ENCODE measurements at regions not wholly inside any gene's neighbourhood (a gene's known extent, or its start where the extent isn't known, plus 50 kb on each side); places are given as distances from the start of the nearest gene placed in this dataset.
A peak's percentile ranks its signal among the peaks of the same experiment; 100 is the strongest.
"Not testable (repeated sequence)": the region's sequence is repeated elsewhere in the genome, so short reads cannot be mapped to it uniquely, and the experiment has no call there.

DNA sequence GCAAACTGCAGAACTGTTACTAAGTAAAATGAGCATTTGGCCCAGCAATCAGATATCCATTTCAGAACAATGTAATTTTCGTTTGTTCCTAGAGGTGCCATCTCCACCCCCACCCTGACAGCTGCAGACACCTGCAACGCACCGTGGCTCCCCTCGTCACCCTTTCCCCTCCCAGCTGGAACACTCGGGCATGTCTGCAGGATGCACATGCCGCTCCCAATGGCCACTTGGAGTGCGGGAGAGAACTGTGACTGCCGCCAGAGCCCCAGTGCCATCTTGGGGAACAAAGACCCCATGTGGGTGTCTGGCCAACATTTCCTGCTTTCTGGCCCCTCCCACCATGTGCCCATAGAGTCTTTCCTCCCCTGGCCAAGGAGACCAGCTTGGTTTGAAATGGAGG is 436.2 kb downstream of the PCDH10 start:
- DNase-seq: no peak

DNA sequence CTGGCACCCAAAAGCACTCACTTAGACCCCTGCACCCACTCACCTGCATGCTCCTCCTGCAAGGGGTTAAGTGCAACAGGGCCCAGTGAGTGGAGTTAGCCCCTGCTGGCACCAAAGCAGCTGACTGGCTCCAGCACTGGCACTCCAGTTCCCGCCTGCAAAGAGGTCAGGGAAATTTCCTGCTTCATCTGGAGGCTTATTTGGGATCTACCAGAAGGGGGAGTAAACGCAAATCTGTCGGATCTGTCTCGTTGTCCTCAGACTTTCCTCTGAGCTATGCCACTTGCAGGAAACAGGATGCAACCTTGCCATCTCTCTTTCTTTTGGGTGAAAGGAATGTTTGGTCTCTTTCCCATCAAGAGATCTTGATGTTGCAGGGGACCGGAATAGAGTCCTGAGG is 435.6 kb downstream of the PCDH10 start:
- no peak for DNase-seq

DNA sequence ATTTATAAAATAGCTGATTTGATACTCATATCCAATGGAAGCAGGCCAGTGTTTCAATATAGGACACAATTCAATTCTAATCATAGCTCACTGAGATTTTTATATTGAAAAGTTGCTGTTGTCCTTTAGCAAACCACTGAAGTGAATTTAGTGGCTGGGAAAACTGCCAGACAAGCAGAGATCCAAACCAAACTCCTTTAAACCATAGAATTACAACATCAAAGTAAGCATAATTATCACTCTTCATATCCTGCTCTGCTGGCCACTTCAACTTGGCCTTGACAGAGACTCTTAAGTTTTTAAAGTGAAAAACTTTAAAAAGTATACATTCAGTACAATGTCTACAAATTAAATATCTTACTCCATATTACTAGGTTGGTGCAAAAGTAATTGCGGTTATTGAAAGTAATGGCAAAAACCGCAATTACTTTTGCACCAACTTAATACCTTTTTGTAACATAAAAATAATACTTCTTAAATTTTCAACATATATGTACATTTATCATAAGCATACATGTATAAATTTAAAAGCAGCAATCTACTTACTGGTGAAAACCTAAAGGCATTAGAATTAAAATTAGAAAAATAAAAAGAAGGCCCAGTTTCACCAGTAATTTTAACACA is 433.0 kb downstream of the PCDH10 start:
- DNase-seq: peak; percentile 44

DNA sequence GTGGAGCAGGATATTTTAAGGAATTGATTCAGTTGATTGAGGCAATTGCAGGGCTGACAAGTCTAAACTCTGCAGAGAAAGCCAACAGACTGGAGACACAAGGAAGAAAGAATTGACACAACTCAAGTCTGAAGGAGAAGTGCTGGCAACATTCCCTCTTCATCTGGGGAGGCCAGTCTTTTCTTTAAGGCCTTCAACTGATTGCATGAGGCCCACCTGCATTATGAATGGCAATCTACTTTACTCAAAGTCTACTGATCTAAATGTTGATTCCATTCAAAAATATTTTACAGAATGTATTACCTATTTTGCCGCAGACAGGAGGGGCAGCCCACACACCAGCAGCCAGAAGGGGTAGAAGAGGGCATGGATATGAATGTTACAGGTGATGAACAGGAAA is 425.2 kb downstream of the PCDH10 start:
- DNase-seq: no peak

DNA sequence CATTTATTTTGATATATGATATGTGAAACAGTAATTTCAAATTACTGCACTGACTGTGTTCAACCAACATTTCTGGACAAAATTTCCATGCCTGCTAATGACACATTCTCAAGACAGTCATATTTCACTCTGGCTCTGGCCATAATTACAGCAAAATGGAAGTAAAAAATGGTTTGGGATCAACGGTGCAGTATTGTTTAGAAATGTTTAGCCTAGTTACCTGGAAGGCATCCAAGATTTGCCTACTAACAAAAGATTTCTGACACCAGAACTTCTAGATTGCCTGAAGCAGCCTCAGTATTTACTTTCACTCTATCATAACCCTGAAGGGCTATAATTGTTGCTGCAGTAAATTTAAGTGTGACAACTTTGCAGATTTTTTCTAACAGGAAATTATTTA is 416.3 kb downstream of the PCDH10 start:
- DNase-seq: no peak

DNA sequence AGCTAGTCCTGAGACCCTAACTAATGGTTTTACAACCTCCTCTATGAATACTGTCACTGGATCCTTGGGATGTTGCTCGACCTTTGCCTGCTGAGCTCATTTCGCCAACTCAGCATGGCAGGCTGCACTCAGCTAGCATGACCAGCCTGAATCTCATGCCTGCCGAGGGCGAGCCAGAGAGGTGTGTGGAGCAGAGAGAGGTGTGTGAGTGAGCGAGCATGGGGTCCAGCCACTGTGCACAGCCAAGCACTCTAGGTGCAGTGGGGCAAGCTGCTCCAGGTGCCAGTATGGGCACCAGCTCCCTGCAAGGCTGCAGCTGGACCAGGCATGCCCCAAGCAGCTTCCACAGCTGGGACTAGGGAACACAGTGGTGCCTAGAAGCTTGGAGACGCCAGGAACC is 410.9 kb downstream of the PCDH10 start:
- DNase-seq: no peak

DNA sequence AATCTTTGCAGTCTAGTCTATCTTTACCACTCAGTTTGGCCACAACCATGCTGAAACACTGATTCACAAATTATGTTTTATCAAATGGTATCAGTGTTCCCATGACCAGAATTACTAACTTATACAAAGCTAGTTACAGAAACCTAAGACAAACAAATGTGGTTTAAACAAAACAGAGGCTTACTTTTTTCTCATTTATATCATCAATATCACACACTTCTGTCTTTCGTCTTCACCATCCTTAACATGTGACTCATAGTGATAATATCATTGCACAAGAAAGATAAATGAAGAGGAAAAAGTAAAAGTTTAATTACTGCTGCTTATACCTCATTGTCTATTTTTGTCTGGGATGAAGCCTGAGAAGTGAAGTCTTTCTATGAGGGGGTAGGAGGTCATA is 406.6 kb downstream of the PCDH10 start:
- DNase-seq: no peak

DNA sequence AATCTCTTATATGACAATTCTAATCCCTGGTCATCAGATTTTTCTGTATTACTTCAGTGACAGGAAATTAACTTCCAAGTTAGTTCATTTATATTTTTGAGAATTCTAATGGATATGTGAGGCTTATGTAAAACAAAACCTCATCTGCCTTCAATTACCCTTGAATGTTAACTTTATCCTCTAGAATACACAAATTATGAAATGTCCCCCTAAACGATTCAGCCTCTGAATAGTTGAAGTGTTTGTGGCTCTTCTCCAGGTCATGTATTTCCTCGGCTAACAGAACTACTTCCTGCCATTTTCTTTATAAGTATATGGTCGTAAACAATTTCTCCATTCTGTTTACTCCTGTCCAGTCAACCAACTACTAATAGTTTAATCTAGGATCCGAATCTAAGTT is 401.3 kb downstream of the PCDH10 start:
- no peak for DNase-seq

DNA sequence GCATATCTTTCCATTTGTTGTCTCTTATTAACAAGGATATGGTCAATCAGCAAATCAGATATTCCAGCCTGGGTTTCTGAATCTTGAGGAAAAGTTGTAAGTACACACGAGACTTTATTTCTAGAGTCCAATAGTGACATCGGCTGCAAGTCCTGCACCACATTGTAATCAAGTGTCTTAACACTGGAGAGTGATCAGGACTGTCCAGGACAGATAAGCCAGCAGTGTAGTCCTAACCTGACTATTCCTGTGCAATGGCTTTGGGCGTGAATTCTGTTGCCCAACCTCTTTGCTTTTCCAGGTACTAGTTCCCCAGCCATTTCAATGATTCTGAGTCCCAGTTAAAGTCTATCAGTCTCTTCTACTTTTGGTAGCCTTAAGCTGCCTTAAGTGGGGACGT is 395.0 kb downstream of the PCDH10 start:
- no peak for DNase-seq

DNA sequence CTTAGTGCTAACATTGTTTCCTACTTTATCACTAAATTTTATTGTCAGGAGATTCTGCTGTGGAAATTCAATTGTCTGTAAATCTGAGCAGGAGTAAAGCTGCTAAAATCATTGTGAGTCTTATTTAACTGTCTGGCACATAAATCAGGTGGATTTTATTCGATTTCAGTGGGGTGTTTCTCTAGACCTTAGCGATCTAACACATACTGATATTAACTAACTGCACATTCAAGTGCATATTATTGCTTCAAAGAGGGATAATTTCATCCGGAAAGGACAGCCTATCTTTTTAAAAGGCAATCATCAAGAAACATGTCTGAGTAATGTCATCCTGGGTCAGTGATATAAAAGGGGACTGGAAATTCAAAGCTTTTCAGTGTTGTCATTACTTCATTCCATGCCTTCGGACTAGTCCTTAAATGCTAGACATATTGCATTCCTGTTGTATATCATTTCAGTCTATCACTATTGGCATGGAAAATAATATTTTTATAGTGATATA is 388.7 kb downstream of the PCDH10 start:
- DNase-seq: no peak

DNA sequence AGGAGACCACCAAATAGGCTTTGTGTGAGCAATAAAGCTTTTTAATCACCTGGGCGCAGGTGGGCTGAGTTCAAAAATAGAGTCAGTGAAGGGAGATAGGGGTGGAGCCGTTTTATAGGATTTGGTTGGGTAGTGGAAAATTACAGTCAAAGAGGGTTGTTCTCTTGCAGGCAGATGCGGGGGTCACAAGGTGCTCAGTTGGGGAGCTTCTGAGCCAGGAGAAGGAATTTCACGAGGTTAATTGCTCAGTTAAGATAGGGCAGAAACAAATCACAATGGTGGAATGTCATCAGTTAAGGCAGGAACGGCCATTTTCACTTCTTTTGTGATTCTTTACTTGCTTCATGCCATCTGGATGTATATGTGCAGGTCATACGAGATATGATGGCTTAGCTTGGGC is 385.1 kb downstream of the PCDH10 start:
- DNase-seq: not testable (repeated sequence)

DNA sequence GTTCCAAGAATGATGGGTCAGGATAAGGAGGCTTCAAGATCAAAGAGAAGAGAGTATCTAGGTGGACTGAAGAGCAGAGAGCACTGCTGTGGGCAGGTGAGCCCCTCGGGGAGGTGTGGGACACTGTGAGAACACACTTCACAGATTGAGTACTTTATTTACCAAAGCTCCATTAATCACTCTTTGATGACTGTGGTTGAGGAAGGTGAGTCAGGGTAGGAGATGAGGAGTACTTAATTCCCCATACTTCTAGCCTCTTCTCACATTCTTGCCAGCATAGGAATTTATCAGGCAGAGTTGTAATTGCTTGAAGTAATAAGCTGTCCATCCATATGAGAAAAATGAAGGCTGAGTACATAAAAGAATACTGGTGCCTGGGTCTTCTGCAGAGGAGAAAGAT is 375.3 kb downstream of the PCDH10 start:
- DNase-seq: no peak

DNA sequence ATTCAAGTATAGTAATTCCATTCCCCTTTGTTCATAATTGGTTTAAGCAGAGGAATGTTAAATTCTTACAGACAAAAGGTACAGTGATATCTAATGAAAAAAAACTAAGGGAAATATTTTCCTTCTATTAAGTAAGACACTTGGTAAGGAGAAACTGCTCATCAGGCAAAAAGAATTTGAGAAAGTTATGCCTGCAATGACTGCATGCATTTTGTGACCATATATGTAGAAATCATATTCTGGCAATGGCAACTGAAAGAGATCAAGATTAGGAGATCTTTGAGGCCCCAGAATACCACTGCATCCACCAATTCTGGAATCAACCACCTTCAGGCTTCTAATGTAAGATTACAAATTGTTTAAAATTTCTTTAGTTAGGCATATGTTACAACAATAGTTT is 364.8 kb downstream of the PCDH10 start:
- DNase-seq: no peak

DNA sequence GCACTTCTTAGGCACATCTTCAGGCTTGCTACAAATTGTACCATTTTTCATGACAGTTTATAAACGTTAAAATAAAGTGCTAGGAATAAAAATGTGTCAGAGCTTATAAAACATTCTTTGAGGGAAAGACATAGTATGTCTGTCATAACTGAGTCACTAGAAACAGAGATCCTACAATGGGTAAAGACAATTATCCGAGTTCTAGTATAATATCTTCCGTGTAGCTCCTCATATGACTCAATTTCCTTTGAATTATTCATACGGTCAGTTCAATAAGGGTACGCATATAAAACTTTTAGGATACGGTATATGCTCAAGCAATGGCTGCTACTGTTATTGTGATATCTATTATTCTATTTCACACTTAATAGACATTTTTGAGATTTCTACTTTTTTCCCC is 349.1 kb downstream of the PCDH10 start:
- no peak for DNase-seq

DNA sequence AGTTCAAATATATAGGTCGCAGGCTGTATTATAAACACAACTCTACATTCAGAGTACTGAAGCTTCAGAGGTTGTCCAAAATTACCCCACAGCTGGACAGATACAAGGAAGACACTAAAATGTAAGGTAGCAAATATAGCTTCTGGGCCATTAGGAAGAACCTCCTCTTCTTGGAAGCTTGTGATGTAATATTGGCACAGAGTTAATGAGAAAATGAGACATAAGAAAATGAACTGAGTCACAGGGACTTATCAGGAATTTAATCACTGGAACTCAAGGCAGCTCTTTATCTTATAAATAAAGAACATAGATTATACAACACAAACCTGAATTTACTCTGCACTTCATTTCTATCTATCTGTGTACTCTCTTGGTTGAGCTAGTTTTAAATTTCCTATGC is 344.7 kb downstream of the PCDH10 start:
- DNase-seq: no peak

DNA sequence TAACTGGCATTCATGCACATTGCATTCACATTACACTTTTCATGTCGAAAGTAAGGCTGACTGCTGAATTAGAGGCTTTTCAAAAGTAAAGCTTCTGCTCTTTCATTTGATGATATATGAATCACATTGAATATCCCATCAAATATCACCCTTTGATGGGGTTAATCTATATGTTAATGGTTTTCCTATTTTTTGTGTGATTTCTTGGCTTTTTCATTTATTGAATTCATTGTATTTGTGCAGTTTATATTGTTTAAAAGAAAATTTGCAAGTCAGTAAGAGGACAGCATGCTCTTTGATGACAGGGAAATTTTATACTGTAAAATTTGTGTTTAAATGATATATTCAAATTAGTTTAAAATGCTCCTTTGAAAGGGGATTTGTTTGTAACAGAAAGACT is 344.1 kb downstream of the PCDH10 start:
- no peak for DNase-seq

DNA sequence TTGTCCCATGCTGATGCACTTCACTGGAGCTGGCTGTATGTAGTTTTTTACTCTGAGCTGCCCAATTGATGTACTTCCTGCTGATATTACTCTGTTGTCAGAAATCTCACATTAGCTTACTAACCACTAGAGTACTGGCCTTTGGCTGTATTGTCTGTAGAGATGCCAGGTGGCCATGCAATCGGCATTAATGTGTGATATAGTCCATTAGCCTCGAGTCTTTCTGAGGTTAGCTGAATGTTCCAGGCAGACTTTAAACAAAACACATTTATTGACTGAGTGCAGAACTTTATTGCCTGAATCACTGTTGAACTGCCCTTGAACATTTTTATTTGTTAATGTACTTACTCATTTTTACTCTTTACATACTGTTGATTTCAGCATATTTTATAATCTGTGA is 335.2 kb downstream of the PCDH10 start:
- DNase-seq: no peak

DNA sequence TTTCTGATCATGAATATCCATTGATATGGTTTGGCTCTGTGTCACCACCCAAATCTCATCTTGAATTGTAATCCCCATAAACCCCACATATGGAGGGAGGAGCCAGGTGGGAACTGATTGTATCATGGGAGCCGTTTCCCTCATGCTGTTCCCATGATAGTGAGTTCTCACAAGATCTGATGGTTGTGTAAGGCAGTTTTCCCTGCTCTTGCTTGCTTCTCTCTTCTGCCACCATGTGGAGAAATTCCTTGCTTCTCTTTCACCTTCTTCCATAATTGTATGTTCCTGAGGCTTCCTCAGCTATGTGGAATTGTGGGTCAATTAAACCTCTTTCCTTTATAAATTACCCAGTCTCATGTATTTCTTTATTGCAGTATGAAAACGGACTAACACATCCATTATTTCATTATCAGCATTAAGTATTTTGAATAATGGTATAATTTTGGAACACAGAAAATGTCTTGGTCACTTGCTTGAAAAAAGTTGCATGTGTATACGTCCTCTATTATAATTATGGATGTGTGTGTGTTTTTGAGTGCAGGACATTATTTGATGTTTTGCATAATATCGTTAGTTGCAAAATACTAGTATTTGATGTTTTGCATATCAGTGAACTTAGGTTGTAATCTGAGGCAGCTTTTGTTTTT is 334.6 kb downstream of the PCDH10 start:
- DNase-seq: no peak

DNA sequence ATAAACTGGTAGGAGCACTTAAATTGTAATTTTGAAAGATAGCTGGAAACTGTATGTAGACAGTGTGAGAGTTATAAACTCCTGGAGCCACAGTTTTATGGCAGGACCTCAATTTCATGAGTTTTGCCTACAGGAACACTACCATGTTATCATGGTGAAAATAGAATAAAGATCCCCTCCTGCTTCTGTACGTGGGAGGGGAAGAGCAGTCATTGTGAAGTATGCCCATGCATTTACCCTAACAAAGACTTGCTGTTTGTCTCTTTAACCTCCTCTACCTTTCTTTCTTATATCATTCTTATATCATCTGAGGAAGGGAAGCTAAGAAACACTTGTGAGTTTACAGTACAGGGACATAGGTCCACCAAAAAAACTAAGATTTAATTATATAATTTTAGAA is 327.0 kb downstream of the PCDH10 start:
- no peak for DNase-seq

DNA sequence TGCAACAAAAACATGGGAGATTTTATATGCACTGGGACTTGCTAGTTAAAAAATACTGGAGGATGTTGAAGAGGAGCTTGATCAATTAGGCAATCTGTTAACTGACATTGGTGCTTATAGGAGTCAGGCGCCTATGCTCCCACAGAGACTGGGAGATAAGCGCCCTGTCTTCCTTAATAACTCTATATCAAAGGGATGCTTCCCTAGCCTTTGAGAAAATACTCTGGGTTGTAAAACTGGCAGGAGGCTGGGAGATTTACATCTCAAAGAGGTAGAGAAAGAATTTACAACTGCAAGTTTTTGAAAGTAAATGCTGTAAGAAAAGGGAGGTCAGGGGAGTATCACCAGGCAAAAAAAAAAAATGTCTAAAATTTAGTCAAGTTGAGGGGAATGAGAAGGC is 325.4 kb downstream of the PCDH10 start:
- no peak for DNase-seq

DNA sequence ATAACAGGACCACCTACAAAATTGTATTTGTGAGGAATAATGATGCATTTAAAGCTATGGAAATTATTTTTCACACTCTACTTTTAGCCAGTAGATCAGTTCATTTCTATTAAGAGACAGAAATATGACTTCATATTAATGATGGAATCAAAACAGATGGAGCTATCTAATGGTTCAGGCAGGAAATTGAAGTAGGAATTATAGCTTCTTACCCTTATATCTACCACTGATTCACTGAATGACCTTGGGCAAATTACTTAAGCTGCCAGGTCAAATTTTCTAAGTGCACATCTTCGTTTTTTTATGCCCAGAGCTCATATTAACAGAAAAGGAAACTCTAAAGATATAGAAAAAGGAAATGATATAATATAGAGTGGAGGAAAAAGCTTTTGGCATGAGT is 323.1 kb downstream of the PCDH10 start:
- DNase-seq: no peak

DNA sequence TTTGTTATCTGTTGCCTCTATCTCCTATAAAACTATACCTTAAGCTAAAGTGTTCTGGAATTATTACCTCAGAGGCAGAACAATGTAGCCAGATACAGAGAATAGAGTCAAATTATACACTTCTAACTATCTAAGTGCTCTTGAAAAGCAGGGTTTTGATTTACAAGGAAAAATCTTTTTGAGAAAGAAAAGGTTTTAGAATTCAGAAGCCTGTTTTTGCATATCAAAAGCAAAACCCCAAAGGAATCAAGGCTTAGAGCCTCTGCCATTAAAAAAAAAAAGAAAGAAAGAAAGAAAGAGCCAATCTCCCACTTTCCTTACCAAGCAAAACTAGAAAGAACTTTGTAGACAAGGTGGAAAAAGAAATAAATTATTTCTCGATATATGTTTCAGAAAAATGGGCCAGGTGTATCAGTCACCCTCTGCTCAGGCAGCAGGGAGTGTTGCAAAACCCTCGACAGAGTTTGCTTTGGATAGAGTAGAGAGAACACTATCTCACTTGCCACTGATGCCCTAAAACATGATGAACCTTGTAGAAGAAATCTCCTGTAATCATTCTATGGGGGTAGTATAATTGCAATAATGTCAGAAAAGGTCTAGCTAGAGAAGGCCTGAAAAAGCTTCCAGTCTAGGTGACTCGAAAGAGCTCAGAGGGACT is 318.3 kb downstream of the PCDH10 start:
- DNase-seq: no peak

DNA sequence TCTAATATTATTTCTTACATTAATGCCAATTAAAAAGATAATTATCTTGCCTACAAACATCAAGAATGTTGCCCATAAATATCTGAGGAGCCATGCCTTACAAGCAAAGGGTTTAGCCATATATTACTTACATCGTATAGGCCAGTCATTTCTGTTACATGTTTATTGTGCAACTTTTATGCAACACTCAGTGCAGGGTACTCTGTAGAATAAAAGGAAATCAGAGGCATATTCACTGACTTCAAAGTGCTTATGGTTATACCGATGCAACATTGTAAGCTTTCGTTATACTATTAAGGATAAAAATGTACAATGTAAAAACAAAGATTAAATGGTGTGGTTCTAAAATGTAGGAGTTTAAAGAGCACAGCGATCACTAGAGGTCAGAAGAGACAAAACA is 315.9 kb downstream of the PCDH10 start:
- DNase-seq: no peak

DNA sequence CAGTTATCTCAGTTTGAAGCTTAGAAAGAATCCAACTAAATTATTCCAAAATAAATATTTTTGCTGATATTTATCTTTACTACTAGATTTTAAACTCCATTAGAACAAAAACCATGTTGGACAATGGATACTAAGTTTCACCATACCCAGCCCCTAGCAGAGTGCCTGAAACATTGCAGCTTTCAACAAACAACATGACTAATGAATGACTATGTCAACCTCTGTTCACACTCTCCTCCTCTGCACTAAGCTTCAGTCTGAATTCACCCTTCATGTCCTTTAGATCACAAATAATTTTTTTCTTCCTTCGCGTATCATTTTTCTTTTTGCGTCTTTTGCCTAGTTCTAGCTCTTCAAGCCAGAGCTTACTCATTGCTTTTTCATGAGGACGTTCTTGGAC is 315.2 kb downstream of the PCDH10 start:
- no peak for DNase-seq

DNA sequence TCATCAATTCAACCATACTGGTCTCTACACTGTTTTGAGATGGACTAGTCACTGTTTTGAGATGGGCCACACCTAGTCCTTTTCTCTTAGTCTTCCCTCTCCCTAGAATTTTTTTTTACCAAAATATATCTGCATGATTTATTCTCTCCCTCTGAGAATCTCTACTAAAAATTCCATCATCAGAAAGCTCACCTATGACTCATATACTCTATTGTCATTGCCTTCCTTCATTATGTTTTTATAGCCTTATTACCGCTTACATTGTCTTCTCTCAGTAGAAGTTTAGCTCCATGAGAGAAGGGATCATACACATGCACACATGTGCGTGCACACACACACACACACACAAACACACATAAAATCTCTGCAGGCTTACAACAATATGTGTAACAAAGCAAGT is 303.6 kb downstream of the PCDH10 start:
- no peak for DNase-seq

Data from femur (tissue), 1 donor.